ENCODE measurements at regions not wholly inside any gene's neighbourhood (a gene's known extent, or its start where the extent isn't known, plus 50 kb on each side); places are given as distances from the start of the nearest gene placed in this dataset.

DNA sequence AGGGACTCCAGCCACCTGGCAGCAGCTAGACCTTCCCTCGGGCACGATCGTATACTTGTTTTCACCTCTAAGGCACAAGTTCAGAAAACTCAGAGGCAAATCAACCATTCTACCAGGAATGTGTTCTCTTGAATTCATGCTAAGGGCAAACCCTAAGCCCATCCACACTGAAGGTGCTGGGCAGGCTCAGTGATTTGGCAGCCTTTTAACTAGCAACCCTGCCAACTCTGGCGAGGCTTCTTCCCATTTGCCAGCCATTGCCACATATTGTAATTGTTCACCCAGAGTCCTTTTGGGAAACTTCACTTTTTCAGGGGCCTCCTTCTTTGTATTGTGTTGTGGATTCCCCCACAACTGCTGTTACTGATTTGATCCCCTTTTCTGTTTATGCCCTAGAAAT lies 298.6 kb upstream of the LDB2 start:
- no peak for TF ChIP-seq YY1 (IDR thresholded peaks at IDR 0.05; ENCODE audit: insufficient read depth, insufficient read length)
- TF ChIP-seq ZNF274 (IDR thresholded peaks at IDR 0.05; ENCODE audit: low read depth, low read length): no peak
- TF ChIP-seq SUZ12 (IDR thresholded peaks at IDR 0.05; ENCODE audit: extremely low read depth, insufficient read depth, insufficient read length): no peak
